SU-DHL-6 (cell line): ENCODE measurements at regions not wholly inside any gene's neighbourhood (a gene's known extent, or its start where the extent isn't known, plus 50 kb on each side); places are given as distances from the start of the nearest gene placed in this dataset.

Experiments used
- H2AFZ ChIP-seq: fragments of 200-600 bp; sonication (generic); 2 replicates; pipeline ENCODE4 v1.6.1; 2014; ENCODE audit warnings: low read depth, mild to moderate bottlenecking, moderate library complexity, mixed read lengths, antibody characterized with exemption, low read length; ENCODE audit not compliant: severe bottlenecking
- H3F3A ChIP-seq: fragments of 200-600 bp; shearing (Covaris generic); 2 replicates; pipeline ENCODE4 v1.6.0; 2016; ENCODE audit warnings: antibody characterized with exemption, mild to moderate bottlenecking; ENCODE audit not compliant: insufficient read depth
- H3K27ac ChIP-seq: fragments of 200-600 bp; sonication (generic); 2 replicates; pipeline ENCODE4 v1.5.1; 2016; ENCODE audit warnings: low read depth, mild to moderate bottlenecking, low read length, moderate library complexity, mixed read lengths
- H3K27me3 ChIP-seq: fragments of 200-600 bp; sonication (generic), shearing (Covaris generic); 2 replicates; pipeline ENCODE4 v1.6.0; 2014; ENCODE audit warnings: mild to moderate bottlenecking, low read length
- H3K36me3 ChIP-seq: fragments of 200-600 bp; sonication (generic); 2 replicates; pipeline ENCODE4 v1.6.1; 2014; ENCODE audit warnings: mild to moderate bottlenecking, low read length, mixed read lengths
- H3K4me2 ChIP-seq: fragments of 300-600, 200-600 bp; shearing (Covaris generic), sonication (generic); 2 replicates; pipeline ENCODE4 v1.6.0; 2014; ENCODE audit warnings: low read length, low read depth, mild to moderate bottlenecking; ENCODE audit not compliant: poor library complexity, severe bottlenecking
- H3K4me3 ChIP-seq: fragments of 200-600 bp; sonication (generic); 2 replicates; pipeline ENCODE4 v1.5.1; 2014; ENCODE audit warnings: antibody characterized with exemption, low read length, mild to moderate bottlenecking, mixed read lengths; ENCODE audit not compliant: insufficient read depth, poor library complexity, severe bottlenecking
- H3K79me2 ChIP-seq: fragments of 200-600 bp; sonication (generic); 2 replicates; pipeline ENCODE4 v1.6.1; 2014; ENCODE audit warnings: mild to moderate bottlenecking, low read length, moderate library complexity; ENCODE audit not compliant: insufficient read depth
- H3K9ac ChIP-seq: fragments of 200-600 bp; sonication (generic); 2 replicates; pipeline ENCODE4 v1.7.0; 2014; ENCODE audit warnings: mild to moderate bottlenecking, low read length
- H3K9me2 ChIP-seq: fragments of 200-600 bp; sonication (generic); replicated peaks from 2 replicates; pipeline ENCODE4 v1.6.1; 2014; ENCODE audit warnings: low read length; ENCODE audit not compliant: insufficient read depth
- H3K9me3 ChIP-seq: fragments of 200-600 bp; sonication (generic); 2 replicates; pipeline ENCODE4 v1.6.1; 2014; ENCODE audit warnings: low read length, mixed read lengths; ENCODE audit not compliant: insufficient read depth
- H4K20me1 ChIP-seq: fragments of 200-600 bp; sonication (generic); 2 replicates; pipeline ENCODE4 v1.6.1; 2014; ENCODE audit warnings: low read depth, mild to moderate bottlenecking, antibody characterized with exemption, low read length, moderate library complexity, mixed read lengths
- EZH2phosphoT487 ChIP-seq: fragments of 200-600 bp; sonication (generic), shearing (Covaris generic); conservative IDR thresholded peaks from 2 replicates; pipeline ENCODE4 v1.6.1; 2018; ENCODE audit warnings: mild to moderate bottlenecking, antibody characterized with exemption, low read length, moderate library complexity, mixed read lengths
- TF ChIP-seq, protein P1 (sequence below): fragments of 200-600 bp; sonication (generic); IDR thresholded peaks from one replicate; pipeline ENCODE4 v1.5.1; 2017; ENCODE audit warnings: antibody characterized with exemption, mild to moderate bottlenecking, low read length, moderate library complexity; ENCODE audit not compliant: insufficient read depth, poor library complexity, severe bottlenecking

DNA sequence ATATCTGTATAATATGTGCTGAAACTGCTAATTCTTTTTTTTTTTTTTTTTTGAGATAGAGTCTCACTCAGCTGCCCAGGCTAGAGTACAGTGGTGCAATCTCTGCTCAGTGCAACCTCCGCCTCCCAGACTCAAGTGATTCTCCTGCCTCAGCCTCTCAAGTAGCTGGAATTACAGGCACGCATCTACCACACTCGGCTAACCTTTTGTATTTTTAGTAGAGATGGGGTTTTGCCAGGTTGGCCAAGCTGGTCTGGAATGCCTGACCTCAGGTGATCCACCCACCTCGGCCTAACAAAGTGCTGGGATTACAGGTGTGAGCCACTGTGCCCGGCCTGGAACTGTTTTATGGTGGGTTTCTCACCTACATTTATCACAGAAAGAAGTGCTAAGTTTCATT is 307.8 kb upstream of the STT3B start:
- Histone ChIP-seq H3K27ac (no peak overlapping the region), H3K4me3 (no peak overlapping the region), H3K27me3 (no peaks in the 10 kb centered on the region)

DNA sequence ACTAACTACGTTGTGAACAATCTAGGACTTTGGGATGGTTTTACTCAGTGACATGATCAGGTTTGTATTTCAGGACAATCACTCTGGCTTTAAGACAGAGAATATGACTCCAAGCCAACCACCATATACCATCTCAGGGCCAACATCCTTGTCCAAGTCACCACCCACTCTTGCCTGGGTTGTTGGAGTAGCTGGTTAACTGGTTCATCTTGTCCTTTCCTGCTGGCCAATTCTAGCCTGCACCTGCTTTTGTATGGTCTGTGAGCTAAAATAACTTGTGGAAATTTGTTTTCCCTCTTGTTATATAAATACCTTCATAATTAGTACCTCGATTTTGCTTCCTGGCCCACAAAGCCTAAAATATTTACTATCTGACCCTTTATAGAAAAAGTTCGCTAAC is 306.8 kb upstream of the STT3B start:
- Histone ChIP-seq H2AFZ (no peak overlapping the region), H3K9me2 (no peaks in the 10 kb centered on the region), H4K20me1 (no peaks in the 10 kb centered on the region), H3K9me3 (no peaks in the 10 kb centered on the region), H3K9ac (no peak overlapping the region), H3K79me2 (no peaks in the 10 kb centered on the region), H3F3A (0 out of 2 replicates have a peak, but pooled peaks cover 6% of the 10 kb centered on the region), H3K36me3 (no peaks in the 10 kb centered on the region), H3K4me3 (no peak overlapping the region), H3K4me2 (peak overlapping the region; percentile 49), H3K27ac (peak overlapping the region; percentile 73; the same call in 1 of the 2 replicates), H3K27me3 (no peaks in the 10 kb centered on the region)
- TF ChIP-seq EZH2phosphoT487, result no peak
- TF ChIP-seq, protein P1, sequence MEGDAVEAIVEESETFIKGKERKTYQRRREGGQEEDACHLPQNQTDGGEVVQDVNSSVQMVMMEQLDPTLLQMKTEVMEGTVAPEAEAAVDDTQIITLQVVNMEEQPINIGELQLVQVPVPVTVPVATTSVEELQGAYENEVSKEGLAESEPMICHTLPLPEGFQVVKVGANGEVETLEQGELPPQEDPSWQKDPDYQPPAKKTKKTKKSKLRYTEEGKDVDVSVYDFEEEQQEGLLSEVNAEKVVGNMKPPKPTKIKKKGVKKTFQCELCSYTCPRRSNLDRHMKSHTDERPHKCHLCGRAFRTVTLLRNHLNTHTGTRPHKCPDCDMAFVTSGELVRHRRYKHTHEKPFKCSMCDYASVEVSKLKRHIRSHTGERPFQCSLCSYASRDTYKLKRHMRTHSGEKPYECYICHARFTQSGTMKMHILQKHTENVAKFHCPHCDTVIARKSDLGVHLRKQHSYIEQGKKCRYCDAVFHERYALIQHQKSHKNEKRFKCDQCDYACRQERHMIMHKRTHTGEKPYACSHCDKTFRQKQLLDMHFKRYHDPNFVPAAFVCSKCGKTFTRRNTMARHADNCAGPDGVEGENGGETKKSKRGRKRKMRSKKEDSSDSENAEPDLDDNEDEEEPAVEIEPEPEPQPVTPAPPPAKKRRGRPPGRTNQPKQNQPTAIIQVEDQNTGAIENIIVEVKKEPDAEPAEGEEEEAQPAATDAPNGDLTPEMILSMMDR, result no peak

More for the DNA sequence above, 307.8 kb upstream of the STT3B start:
- Histone ChIP-seq H3F3A (0 out of 2 replicates have a peak, but pooled peaks cover 6% of the 10 kb centered on the region), H3K36me3 (no peaks in the 10 kb centered on the region), H4K20me1 (no peaks in the 10 kb centered on the region), H3K9ac (no peak overlapping the region), H2AFZ (no peak overlapping the region), H3K79me2 (no peaks in the 10 kb centered on the region), H3K4me2 (no peak overlapping the region), H3K9me3 (no peaks in the 10 kb centered on the region), H3K9me2 (no peaks in the 10 kb centered on the region)
- TF ChIP-seq, protein P1, result no peak
- no peak for TF ChIP-seq EZH2phosphoT487

DNA sequence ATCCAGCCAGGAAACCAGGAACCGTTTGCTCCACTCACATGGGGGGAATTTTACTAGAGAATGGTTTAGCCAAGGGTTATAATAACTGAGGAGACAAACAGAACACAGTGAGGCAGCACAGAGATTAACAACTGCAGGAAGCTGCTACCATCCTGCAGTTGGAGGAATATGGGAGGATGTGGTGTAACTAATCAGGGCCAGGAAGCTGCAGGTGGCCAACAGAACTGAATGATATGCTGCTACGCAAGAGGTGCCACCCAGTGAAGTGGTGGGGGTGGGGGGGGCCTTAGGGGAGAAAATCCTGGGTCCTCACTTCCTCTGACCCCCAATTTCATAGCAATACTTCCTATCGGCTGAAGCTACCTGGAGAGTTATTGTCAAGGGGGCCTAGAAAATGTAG is 306.4 kb upstream of the STT3B start:
- no peak for TF ChIP-seq EZH2phosphoT487
- TF ChIP-seq, protein P1, result no peak
- H2AFZ ChIP-seq, result no peak overlapping the region
- no peaks in the 10 kb centered on the region for H3K27me3 ChIP-seq
- H4K20me1 ChIP-seq, result no peaks in the 10 kb centered on the region
- H3K27ac ChIP-seq, result peak overlapping the region; percentile 73
- peak overlapping the region; percentile 49 for H3K4me2 ChIP-seq
- no peak overlapping the region for H3K4me3 ChIP-seq
- no peaks in the 10 kb centered on the region for H3K9me2 ChIP-seq
- no peaks in the 10 kb centered on the region for H3K9me3 ChIP-seq
- H3K36me3 ChIP-seq, result no peaks in the 10 kb centered on the region
- no peaks in the 10 kb centered on the region for H3K79me2 ChIP-seq
- 0 out of 2 replicates have a peak, but pooled peaks cover 6% of the 10 kb centered on the region for H3F3A ChIP-seq
- H3K9ac ChIP-seq, result no peak overlapping the region
